GOT3 (cell line): ENCODE measurements at regions not wholly inside any gene's neighbourhood (a gene's known extent, or its start where the extent isn't known, plus 50 kb on each side); places are given as distances from the start of the nearest gene placed in this dataset.

Experiments used
- DNase-seq: peaks from one replicate; lab custom pipeline; 2025; ENCODE audit warnings: mixed read lengths; lab: John Stamatoyannopoulos, UW

GRCh38 chr2:19809206-19809605 is 92.6 kb downstream of the TTC32 start:
- DNase-seq = no peak

- no peak for DNase-seq
Observed at GRCh38 chr2:19807866-19808265, 93.9 kb downstream of the TTC32 start.

- no peak for DNase-seq
Observed at GRCh38 chr2:19807346-19807745, 94.4 kb downstream of the TTC32 start.

DNA sequence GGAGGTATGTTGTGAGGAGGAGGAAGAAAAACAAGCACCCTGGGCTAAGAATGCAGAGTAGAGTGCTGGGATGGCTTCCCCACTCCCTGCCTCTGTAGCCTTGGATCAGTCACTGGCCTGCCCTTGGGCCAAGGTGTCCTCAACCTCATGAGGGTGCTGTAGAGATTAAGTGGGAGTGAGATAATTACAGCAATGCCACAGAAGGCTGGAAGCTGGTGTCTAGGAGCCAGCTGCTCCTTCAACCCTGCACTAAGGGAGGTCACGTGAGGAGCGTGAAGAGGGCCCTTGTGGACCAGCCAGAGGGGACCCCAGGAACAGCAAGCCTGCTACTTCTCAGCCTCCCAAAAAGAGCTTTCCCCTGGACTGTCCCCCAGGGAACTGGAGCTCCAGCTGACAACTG is 95.2 kb downstream of the TTC32 start:
- DNase-seq = no peak

GRCh38 chr2:19806131-19806530 is 95.7 kb downstream of the TTC32 start:
- DNase-seq = no peak

- DNase-seq = no peak
Observed at GRCh38 chr2:19805266-19805665, 96.5 kb downstream of the TTC32 start.

DNA sequence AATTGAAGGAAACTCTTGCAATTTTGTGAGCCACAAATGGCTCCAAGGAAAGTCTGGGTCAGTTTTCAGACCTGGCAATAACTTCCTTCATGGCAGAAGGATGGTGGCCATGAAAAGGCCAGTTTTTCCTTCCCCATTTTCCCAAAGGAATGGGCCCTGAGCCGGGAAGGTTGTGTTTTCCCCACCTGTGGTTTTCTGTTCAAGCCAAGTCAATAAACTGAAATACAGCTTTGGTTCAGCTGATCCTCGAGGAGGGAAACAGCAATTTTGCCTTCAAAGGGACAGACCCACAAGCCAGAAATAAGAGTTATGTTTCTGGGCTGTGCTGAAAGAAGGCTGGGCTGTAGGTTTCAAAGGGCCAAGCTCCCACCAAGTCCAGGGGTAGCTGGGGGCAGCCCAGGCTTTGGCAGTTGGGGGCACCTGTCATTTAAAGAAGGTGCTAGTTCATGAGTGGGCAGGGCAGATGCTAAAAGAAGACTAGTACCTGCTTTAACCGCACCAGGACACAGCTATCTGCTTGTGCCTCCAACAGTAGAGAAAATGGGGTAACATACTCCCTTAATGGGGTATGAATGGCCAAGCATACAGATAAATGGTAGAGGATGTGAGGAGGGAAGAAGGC is 97.0 kb downstream of the TTC32 start:
- no peak for DNase-seq

- DNase-seq = no peak
Observed at GRCh38 chr2:19802086-19802841, 99.5 kb downstream of the TTC32 start.

- peak; percentile 65 for DNase-seq
Observed at GRCh38 chr2:19801367-19802080, 100.3 kb downstream of the TTC32 start.

GRCh38 chr2:19800796-19801195 is 101.0 kb downstream of the TTC32 start:
- no peak for DNase-seq

DNA sequence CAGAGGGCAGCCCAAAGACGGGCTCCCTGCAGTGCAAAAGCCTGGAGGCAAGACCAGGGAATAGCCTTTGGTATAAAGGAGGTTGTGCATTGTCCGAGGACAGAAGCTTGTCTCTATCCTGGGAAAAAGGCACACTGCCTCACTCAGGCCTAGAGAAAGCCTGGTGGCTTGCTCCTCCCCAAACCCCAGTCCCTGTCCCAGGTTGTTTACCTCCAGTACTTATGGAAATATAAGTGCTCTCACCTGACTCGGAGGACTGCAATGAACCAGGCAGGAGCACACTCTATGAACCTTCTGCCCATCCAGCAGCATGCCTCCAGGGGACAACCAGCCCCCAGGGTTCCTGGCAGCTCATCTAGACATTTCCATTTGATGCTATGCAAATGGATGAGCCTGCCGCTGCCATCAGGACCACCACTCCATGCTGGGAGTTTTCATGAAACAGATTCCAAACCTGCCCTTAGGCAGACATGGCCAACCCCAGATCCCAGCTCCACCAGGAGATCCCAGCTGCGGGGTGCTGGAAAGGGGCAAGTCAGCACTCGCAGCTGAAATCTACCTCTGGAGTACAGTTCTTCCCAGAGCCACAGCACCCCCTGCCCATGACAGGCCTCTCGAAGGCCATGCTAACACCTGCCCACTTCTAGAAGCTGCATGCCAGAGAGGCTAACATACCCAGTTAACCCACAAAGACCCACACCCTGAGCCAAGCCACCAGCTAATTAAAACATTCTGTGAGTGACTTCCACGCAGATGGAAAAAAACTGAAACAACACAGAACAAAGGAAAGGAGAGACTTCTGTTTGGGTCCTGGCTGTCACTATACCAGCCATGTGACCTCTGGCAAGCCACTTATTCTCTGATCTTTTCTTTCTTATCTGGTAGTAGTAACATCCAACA is 101.7 kb downstream of the TTC32 start:
- no peak for DNase-seq

- DNase-seq = no peak
Observed at GRCh38 chr2:19797871-19798270, 103.9 kb downstream of the TTC32 start.

- DNase-seq = no peak
Observed at GRCh38 chr2:19797243-19797810, 104.5 kb downstream of the TTC32 start.

- DNase-seq = no peak
Observed at GRCh38 chr2:19796035-19796695, 105.6 kb downstream of the TTC32 start.

DNA sequence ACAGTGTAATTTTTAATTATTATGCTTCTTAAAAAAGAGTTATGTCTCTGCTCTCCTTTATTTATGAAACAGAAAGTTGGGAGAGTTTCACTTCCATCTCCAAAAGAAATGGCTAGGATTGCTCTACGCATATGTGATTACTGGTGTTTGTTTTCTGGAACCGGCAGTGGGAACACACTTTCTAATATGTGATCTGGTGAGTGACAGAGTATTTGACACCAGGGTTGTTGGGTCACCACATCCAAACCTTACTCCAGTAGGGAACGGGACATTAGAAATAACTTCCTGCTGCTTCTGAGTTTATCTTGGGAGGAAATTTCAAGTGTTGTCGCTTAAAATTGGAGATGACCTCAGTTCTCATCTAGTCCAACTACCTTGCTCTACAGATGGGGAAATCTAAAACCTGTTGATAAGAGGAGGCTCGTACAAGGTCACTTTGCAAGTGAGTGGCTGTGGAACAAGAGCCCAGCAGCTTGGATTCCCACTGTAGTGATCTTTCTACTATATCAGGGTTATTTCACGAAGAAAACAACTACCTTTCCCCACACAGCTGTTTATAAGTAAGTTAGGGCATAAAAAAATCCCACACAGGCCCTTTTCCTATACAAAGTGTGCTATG is 108.5 kb downstream of the TTC32 start:
- DNase-seq = no peak

GRCh38 chr2:19790291-19790690 is 111.5 kb downstream of the TTC32 start:
- no peak for DNase-seq

GRCh38 chr2:19787134-19787533 is 114.6 kb downstream of the TTC32 start:
- DNase-seq = no peak

- no peak for DNase-seq
Observed at GRCh38 chr2:19786408-19787058, 115.2 kb downstream of the TTC32 start.

GRCh38 chr2:19785867-19786266 is 115.9 kb downstream of the TTC32 start:
- DNase-seq = no peak

- DNase-seq = no peak
Observed at GRCh38 chr2:19785447-19785846, 116.3 kb downstream of the TTC32 start.
